ENCODE measurements at regions not wholly inside any gene's neighbourhood (a gene's known extent, or its start where the extent isn't known, plus 50 kb on each side); places are given as distances from the start of the nearest gene placed in this dataset.

DNA sequence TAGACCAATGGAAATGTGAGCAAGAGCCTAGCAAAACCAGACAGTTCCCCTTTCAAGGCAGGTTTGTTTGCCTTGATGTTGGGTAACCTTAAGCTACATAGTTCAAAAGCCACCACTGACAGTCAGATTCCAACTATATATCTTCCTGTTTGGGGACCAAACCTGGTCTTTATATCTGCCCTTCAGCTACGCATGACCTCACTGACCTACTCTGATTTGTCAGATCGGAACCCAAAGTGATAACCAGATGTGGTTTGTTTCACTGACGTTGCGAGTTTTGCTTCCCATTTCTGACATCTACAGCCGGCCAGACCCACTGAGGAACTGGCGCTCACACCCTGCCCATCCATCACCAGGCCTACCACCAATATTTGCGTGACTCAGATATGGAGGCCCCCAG is 361.1 kb upstream of the CHRM3 start:
- Histone ChIP-seq H3K9me3 (replicated peaks; ENCODE audit: control insufficient read depth, insufficient read depth, low read length) (no peaks in the 10 kb centered on the region), H4K20me1 (replicated peaks; ENCODE audit: control insufficient read depth, extremely low read depth, insufficient read depth, low read length) (no peaks in the 10 kb centered on the region), H3K4me3 (replicated peaks in 1 of 3; ENCODE audit: insufficient read depth in 1 of 3, low read depth in 1 of 3, low read length in 3 of 3) (no peak overlapping the region), H3K4me1 (ENCODE audit: control insufficient read depth, extremely low read depth, insufficient read depth, low read length) (no peaks in the 10 kb centered on the region), H3K27me3 (ENCODE audit: control insufficient read depth in 2 of 2, insufficient read depth in 2 of 2, low read length in 2 of 2) (no peaks in the 10 kb centered on the region), H3K4me2 (ENCODE audit: insufficient read depth, low read length) (no peak overlapping the region), H3K9me1 (replicated peaks; ENCODE audit: control insufficient read depth, extremely low read depth, insufficient read depth, low read length) (no peaks in the 10 kb centered on the region), H3K79me2 (ENCODE audit: control insufficient read depth, insufficient read depth, low read length) (no peaks in the 10 kb centered on the region), H2AFZ (ENCODE audit: low read depth, low read length) (no peak overlapping the region), H3K36me3 (ENCODE audit: control insufficient read depth in 2 of 2, extremely low read depth in 1 of 2, insufficient read depth in 2 of 2, low read length in 2 of 2) (no peaks in the 10 kb centered on the region), H3K9ac (replicated peaks; ENCODE audit: extremely low read depth, insufficient read depth, low read length) (no peak overlapping the region), H3K27ac (ENCODE audit: insufficient read depth, low read depth, low read length) (no peak overlapping the region)
- no peak for DNase-seq (ENCODE audit: low read depth, low spot score)
- POLR2A ChIA-PET = no interaction called here
- TF ChIP-seq MYC (IDR thresholded peaks at IDR 0.05; ENCODE audit: low read depth, low read length) (no peak), GATA2 (IDR thresholded peaks at IDR 0.05; ENCODE audit: insufficient read depth, insufficient read length, low read depth, low read length) (no peak), POLR2AphosphoS5 (IDR thresholded peaks at IDR 0.05; ENCODE audit: insufficient read depth, low read depth, low read length) (no peak), FOS (IDR thresholded peaks at IDR 0.05; ENCODE audit: borderline replicate concordance, insufficient read depth, low read length) (no peak), JUN (IDR thresholded peaks at IDR 0.05; ENCODE audit: borderline replicate concordance, insufficient read depth, insufficient read length, low read depth) (no peak), POLR2A (IDR thresholded peaks at IDR 0.05; ENCODE audit: low read depth, low read length) (no peak), EZH2 (IDR thresholded peaks at IDR 0.05; ENCODE audit: borderline replicate concordance, low read depth, low read length, severe bottlenecking) (no peak)
- TF ChIP-seq, protein P1, sequence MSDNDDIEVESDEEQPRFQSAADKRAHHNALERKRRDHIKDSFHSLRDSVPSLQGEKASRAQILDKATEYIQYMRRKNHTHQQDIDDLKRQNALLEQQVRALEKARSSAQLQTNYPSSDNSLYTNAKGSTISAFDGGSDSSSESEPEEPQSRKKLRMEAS (IDR thresholded peaks at IDR 0.05; ENCODE audit: insufficient read depth, insufficient read length) = no peak
- TF ChIP-seq, protein P2, sequence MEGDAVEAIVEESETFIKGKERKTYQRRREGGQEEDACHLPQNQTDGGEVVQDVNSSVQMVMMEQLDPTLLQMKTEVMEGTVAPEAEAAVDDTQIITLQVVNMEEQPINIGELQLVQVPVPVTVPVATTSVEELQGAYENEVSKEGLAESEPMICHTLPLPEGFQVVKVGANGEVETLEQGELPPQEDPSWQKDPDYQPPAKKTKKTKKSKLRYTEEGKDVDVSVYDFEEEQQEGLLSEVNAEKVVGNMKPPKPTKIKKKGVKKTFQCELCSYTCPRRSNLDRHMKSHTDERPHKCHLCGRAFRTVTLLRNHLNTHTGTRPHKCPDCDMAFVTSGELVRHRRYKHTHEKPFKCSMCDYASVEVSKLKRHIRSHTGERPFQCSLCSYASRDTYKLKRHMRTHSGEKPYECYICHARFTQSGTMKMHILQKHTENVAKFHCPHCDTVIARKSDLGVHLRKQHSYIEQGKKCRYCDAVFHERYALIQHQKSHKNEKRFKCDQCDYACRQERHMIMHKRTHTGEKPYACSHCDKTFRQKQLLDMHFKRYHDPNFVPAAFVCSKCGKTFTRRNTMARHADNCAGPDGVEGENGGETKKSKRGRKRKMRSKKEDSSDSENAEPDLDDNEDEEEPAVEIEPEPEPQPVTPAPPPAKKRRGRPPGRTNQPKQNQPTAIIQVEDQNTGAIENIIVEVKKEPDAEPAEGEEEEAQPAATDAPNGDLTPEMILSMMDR (IDR thresholded peaks at IDR 0.05; ENCODE audit: extremely low read depth in 1 of 2, insufficient read depth in 1 of 2, low read depth in 1 of 2, low read length in 2 of 2) = no peak
- BruUV-seq (replicated peaks) = no TSS peak
- dilution Hi-C loops (cut with MboI; ENCODE audit: extremely low pct_ligation_motif_present, low sequenced_read_pairs) = no loop called here
- CTCF ChIA-PET = no interaction called here
- intact Hi-C loops (cut with micrococcal nuclease) = no loop called here
- no peak for FAIRE-seq

Measured in endothelial cell of umbilical vein (primary cell).